ENCODE measurements at regions not wholly inside any gene's neighbourhood (a gene's known extent, or its start where the extent isn't known, plus 50 kb on each side); places are given as distances from the start of the nearest gene placed in this dataset.

DNA sequence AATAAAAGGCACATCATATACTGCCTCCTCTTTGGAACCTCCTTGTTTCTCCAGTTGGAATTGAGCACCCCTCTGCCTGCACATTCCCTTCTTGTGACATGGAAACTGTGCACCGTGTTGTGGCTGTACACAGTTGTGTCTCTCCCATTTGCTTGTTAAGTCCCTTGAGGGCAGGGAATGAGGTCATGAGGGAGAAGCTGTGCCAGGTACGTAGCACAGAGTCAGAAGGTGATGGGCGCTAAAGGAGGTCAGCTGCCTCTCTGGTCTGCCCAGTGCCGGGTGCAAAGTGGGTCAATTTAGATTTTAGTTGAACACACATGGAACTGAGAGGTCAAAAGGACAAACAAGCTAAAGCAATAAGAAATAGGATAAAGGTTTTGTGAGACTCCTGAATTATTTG is 124.4 kb downstream of the FAM43A start:
- CTCF ChIA-PET: interaction anchor here (1.2 kb wide), 1 partner anchor 297 kb away, joined by 3 read pairs; no protein-coding TSS in a partner anchor
- BruUV-seq (replicated peaks): no TSS peak
- Mint-ChIP-seq H3K36me3 (ENCODE audit: insufficient read depth, unreplicated experiment) (no peaks in the 10 kb centered on the region), H3K9me3 (ENCODE audit: unreplicated experiment) (no peaks in the 10 kb centered on the region), H3K4me3 (ENCODE audit: unreplicated experiment) (no peak overlapping the region), H3K27ac (ENCODE audit: low read depth, unreplicated experiment) (no peak overlapping the region), H3K4me1 (ENCODE audit: insufficient read depth, unreplicated experiment) (peaks cover 12% of the 10 kb centered on the region), H3K27me3 (ENCODE audit: insufficient read depth, unreplicated experiment) (peaks cover 5% of the 10 kb centered on the region)
- intact Hi-C loops (cut with micrococcal nuclease): no loop called here
- POLR2A ChIA-PET: no interaction called here
- DNase-seq (ENCODE audit: unreplicated experiment): no peak
- TF ChIP-seq, protein P1, sequence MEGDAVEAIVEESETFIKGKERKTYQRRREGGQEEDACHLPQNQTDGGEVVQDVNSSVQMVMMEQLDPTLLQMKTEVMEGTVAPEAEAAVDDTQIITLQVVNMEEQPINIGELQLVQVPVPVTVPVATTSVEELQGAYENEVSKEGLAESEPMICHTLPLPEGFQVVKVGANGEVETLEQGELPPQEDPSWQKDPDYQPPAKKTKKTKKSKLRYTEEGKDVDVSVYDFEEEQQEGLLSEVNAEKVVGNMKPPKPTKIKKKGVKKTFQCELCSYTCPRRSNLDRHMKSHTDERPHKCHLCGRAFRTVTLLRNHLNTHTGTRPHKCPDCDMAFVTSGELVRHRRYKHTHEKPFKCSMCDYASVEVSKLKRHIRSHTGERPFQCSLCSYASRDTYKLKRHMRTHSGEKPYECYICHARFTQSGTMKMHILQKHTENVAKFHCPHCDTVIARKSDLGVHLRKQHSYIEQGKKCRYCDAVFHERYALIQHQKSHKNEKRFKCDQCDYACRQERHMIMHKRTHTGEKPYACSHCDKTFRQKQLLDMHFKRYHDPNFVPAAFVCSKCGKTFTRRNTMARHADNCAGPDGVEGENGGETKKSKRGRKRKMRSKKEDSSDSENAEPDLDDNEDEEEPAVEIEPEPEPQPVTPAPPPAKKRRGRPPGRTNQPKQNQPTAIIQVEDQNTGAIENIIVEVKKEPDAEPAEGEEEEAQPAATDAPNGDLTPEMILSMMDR (IDR thresholded peaks at IDR 0.05; ENCODE audit: unreplicated experiment): no peak

DNA sequence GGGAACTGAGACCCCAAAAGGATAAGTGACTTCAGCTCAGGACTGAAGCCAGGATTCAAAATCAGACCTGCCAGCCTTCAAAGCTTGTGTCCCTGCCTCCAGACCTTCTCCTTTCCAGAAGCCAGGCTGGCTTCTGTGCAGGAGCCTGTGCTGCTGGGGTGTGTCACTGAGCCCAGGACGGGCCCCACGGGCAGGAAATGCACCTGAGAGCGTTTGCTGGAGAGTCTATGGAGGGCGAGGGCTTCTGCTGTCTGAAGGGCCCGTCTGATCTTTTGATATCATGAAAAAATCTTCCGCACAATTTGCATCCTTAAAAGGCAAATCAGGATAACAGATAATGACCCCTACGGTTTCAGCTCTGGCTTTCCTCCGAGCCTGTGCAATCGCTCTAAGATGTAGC is 125.4 kb downstream of the FAM43A start:
- Mint-ChIP-seq H3K9me3 (ENCODE audit: unreplicated experiment) (no peaks in the 10 kb centered on the region), H3K27me3 (ENCODE audit: insufficient read depth, unreplicated experiment) (no peaks in the 10 kb centered on the region)

DNA sequence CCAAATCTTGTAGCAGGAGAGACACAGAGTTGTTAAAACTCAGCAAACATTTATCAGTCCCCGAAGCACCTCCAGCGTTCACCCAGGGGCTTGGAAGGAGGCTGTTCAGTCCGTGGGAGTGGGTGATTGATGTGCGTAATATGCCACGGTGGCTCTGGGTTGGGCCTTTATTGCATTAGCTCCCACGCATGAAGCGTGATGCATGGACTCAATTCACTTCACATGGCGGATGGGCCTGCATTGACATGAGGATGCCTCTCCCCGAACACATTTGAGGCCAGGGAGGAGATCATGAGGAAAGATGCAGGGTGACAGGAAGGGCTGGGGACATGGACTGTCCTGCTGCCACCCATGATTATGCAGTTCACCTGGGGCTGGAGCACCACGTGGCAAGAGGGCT is 126.5 kb downstream of the FAM43A start:
- no peaks in the 10 kb centered on the region for H3K9me3 Mint-ChIP-seq (ENCODE audit: unreplicated experiment)
- TF ChIP-seq, protein P1 (IDR thresholded peaks at IDR 0.05; ENCODE audit: unreplicated experiment): no peak
- no peaks in the 10 kb centered on the region for H3K36me3 Mint-ChIP-seq (ENCODE audit: insufficient read depth, unreplicated experiment)
- no TSS peak for BruUV-seq (replicated peaks)
- H3K4me1 Mint-ChIP-seq (ENCODE audit: insufficient read depth, unreplicated experiment): peaks cover 3% of the 10 kb centered on the region
- ChIA-PET CTCF (no interaction called here), POLR2A (no interaction called here)
- H3K27ac Mint-ChIP-seq (ENCODE audit: low read depth, unreplicated experiment): no peak overlapping the region
- intact Hi-C loops (cut with micrococcal nuclease): no loop called here
- H3K27me3 Mint-ChIP-seq (ENCODE audit: insufficient read depth, unreplicated experiment): no peaks in the 10 kb centered on the region
- no peak overlapping the region for H3K4me3 Mint-ChIP-seq (ENCODE audit: unreplicated experiment)
- DNase-seq (ENCODE audit: unreplicated experiment): no peak

More for the DNA sequence above, 125.4 kb downstream of the FAM43A start:
- TF ChIP-seq, protein P1 (IDR thresholded peaks at IDR 0.05; ENCODE audit: unreplicated experiment): no peak
- Mint-ChIP-seq H3K36me3 (ENCODE audit: insufficient read depth, unreplicated experiment) (no peaks in the 10 kb centered on the region), H3K4me3 (ENCODE audit: unreplicated experiment) (no peak overlapping the region), H3K27ac (ENCODE audit: low read depth, unreplicated experiment) (no peak overlapping the region), H3K4me1 (ENCODE audit: insufficient read depth, unreplicated experiment) (peaks cover 12% of the 10 kb centered on the region)
- no peak for DNase-seq (ENCODE audit: unreplicated experiment)
- ChIA-PET POLR2A (no interaction called here), CTCF (no interaction called here)
- no TSS peak for BruUV-seq (replicated peaks)
- intact Hi-C loops (cut with micrococcal nuclease): no loop called here

DNA sequence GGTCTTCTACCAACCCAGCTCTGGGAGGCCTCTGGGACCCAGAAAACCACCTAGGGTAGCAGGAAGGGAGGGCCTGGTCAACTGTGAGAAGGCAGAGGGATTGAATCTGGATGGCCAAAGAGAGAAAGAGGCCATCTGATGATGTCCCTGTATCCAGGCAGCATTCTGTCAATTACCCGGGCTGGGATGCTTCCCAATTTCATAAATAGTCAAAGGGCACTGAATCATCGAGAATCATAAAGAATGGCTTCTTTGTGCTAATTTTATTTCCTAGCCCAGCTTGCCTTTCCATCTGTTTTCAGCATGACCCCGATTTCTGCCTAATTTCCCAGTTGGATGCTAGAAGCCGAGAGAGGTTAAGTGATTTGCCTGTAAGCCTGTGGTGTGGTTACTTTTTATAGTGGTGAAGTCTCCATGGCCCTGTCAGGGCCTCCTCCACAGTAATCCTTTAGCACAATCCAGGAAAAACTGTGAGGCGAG is 129.2 kb downstream of the FAM43A start:
- H3K27ac Mint-ChIP-seq (ENCODE audit: low read depth, unreplicated experiment): no peak overlapping the region
- H3K4me1 Mint-ChIP-seq (ENCODE audit: insufficient read depth, unreplicated experiment): no peaks in the 10 kb centered on the region
- H3K27me3 Mint-ChIP-seq (ENCODE audit: insufficient read depth, unreplicated experiment): peaks cover 16% of the 10 kb centered on the region
- CTCF ChIA-PET: interaction anchor here (0.6 to 0.9 kb wide), 2 partner anchors 12 to 24 kb away, joined by 3 read pairs; no protein-coding TSS in a partner anchor
- POLR2A ChIA-PET: interaction anchor here (0.6 to 0.7 kb wide), 3 partner anchors 8 to 33 kb away, joined by 3 to 4 read pairs (median 3); no protein-coding TSS in a partner anchor
- H3K36me3 Mint-ChIP-seq (ENCODE audit: insufficient read depth, unreplicated experiment): no peaks in the 10 kb centered on the region
- DNase-seq (ENCODE audit: unreplicated experiment): no peak
- no TSS peak for BruUV-seq (replicated peaks)
- intact Hi-C loops (cut with micrococcal nuclease): no loop called here
- H3K9me3 Mint-ChIP-seq (ENCODE audit: unreplicated experiment): no peaks in the 10 kb centered on the region
- no peak overlapping the region for H3K4me3 Mint-ChIP-seq (ENCODE audit: unreplicated experiment)
- TF ChIP-seq, protein P1 (IDR thresholded peaks at IDR 0.05; ENCODE audit: unreplicated experiment): no peak

Measured in MCF 10A (cell line).